ENCODE measurements at regions not wholly inside any gene's neighbourhood (a gene's known extent, or its start where the extent isn't known, plus 50 kb on each side); places are given as distances from the start of the nearest gene placed in this dataset.

DNA sequence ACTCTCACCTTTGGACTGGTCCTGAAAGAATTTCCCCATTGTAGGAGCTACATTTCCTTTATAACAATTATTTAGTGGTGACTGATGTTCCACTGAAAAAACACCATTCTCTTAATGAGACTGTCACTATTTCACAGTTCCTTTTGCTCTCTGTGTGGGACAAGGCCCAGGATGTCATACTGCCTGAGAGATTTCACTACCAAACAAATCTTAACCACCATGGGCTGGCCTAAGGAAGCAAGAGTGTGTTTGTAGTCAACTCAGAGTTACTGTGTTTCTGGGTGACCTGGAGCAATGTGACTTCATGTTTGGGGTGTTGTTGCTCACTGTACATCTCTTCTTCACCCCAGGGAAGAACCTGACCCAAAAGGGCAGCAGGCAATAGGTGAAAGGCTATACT is 50.1 kb upstream of the ZNF608 start:
- Histone ChIP-seq H3K4me1 (ENCODE audit: control insufficient read depth in 2 of 2, insufficient read depth in 2 of 2, low read length in 1 of 2) (no peaks in the 10 kb centered on the region), H3K9me3 (ENCODE audit: control insufficient read depth in 2 of 2, insufficient read depth in 1 of 2, low read depth in 1 of 2, low read length in 1 of 2) (no peaks in the 10 kb centered on the region), H3K27ac (ENCODE audit: low read depth in 2 of 2, low read length in 1 of 2) (no peak overlapping the region), H3K4me3 (ENCODE audit: low read depth in 1 of 2, low read length in 2 of 2) (no peak overlapping the region), H3K36me3 (ENCODE audit: control insufficient read depth in 2 of 2, insufficient read depth in 2 of 2, low read length in 1 of 2) (no peaks in the 10 kb centered on the region), H3K27me3 (ENCODE audit: control insufficient read depth in 1 of 2, insufficient read depth in 2 of 2, low read length in 2 of 2) (no peaks in the 10 kb centered on the region)

DNA sequence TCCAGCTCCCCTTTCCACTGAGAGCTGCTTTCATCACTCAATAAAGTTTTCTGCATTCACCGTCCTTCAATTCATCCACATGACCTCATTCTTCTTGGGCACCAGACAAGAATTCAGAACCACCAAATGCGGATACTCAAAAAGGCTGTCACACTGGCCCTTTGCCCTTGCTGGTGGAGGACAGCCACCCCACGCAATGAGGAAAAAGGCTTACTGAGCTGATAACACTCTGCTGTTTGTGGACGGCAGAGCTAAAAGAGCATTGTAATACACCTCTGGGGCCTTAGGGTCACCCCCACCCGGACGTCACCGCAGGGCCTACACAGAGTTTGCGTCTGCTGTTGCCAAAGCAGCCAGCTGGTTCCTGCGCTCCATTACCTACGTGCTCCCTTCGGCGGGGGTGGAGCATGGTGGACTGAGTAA is 51.2 kb upstream of the ZNF608 start:
- Histone ChIP-seq H3K36me3 (ENCODE audit: control insufficient read depth in 2 of 2, insufficient read depth in 2 of 2, low read length in 1 of 2) (no peaks in the 10 kb centered on the region), H3K27ac (ENCODE audit: low read depth in 2 of 2, low read length in 1 of 2) (no peak overlapping the region), H3K4me3 (ENCODE audit: low read depth in 1 of 2, low read length in 2 of 2) (no peak overlapping the region), H3K4me1 (ENCODE audit: control insufficient read depth in 2 of 2, insufficient read depth in 2 of 2, low read length in 1 of 2) (no peaks in the 10 kb centered on the region), H3K9me3 (ENCODE audit: control insufficient read depth in 2 of 2, insufficient read depth in 1 of 2, low read depth in 1 of 2, low read length in 1 of 2) (no peaks in the 10 kb centered on the region), H3K27me3 (ENCODE audit: control insufficient read depth in 1 of 2, insufficient read depth in 2 of 2, low read length in 2 of 2) (no peaks in the 10 kb centered on the region)
- 92 to 93% methylated on average over 12 of the region's 12 CpGs for WGBS, 2 donors

DNA sequence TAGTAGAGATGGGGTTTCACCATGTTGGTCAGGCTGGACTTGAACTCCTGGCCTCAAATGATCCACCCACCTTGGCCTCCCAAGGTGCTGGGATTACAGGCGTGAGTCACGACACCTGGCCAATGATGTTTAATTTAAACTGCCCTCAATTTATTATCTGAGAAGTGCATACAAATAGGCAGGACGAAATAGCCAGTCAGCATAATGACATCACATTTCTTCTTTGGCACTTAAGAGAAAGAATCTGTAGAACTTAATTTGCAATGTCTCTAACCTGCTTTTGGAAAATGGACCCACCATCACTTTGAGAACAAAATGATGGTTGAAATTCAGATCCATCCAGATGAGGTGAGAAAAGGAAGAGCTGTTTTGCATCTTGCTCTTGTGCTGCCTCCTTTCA is 52.5 kb upstream of the ZNF608 start:
- H3K9me3 ChIP-seq (ENCODE audit: control insufficient read depth in 2 of 2, insufficient read depth in 1 of 2, low read depth in 1 of 2, low read length in 1 of 2) = no peaks in the 10 kb centered on the region
- no peaks in the 10 kb centered on the region for H3K36me3 ChIP-seq (ENCODE audit: control insufficient read depth in 2 of 2, insufficient read depth in 2 of 2, low read length in 1 of 2)
- no peak overlapping the region for H3K4me3 ChIP-seq (ENCODE audit: low read depth in 1 of 2, low read length in 2 of 2)
- no peaks in the 10 kb centered on the region for H3K27me3 ChIP-seq (ENCODE audit: control insufficient read depth in 1 of 2, insufficient read depth in 2 of 2, low read length in 2 of 2)
- H3K4me1 ChIP-seq (ENCODE audit: control insufficient read depth in 2 of 2, insufficient read depth in 2 of 2, low read length in 1 of 2) = no peaks in the 10 kb centered on the region
- 91 to 95% methylated on average over 3 of the region's 3 CpGs for WGBS, 2 donors
- H3K27ac ChIP-seq (ENCODE audit: low read depth in 2 of 2, low read length in 1 of 2) = no peak overlapping the region

DNA sequence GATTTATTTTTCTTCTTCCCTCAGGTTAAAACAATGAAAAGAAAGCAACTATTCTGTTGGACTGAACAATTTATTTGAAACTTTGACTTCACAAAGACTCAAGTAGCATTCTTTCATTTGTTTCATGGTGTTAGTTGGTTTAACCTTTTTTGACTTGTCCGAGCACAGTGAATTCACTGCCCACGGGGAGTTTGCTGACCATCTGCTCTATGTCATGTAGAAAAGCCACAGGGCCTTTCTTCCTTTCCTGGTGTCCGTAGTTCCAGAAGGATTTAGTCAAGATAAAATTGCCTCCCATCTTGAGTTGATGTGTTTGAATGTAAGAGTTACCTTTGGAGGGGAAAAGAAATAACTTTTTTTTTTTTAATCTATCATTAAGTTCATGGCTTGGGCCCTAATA is 55.1 kb upstream of the ZNF608 start:
- WGBS, 2 donors = 84 to 85% methylated on average over 3 of the region's 3 CpGs

DNA sequence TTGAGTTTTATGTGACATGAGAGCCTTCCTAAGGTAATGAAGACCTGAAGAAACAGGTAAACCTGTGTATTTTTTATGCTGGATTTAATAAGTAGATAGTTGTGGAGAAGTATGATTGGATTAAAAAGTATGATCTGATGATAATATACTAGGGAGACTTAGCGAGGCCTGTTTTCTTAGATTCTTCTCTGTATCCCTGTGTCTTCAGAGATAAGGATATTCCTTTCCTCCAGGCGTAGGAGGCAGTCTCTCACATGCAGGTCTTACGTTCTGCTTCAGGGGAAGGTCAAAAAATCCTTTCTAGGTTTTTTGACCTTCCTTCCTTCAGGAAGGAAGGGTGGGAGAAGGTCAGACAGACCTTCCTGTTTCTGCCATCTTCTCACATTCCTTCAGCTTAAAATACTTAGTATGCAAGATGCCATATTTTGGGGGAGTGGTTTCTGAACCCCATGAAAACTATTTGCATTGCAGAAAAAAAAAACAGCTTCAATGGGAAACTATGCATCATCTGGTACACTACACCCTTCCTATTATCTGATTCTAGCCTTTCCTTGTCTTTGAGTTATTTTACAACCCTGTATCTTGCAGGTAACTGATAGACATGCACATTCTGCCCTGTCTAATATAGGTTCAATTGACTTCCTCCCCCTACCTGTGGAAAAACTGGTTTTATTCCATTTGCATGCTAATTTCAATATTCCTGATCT is 57.3 kb upstream of the ZNF608 start:
- Histone ChIP-seq H3K36me3 (ENCODE audit: control insufficient read depth in 2 of 2, insufficient read depth in 2 of 2, low read length in 1 of 2) (no peaks in the 10 kb centered on the region), H3K9me3 (ENCODE audit: control insufficient read depth in 2 of 2, insufficient read depth in 1 of 2, low read depth in 1 of 2, low read length in 1 of 2) (no peaks in the 10 kb centered on the region), H3K27me3 (ENCODE audit: control insufficient read depth in 1 of 2, insufficient read depth in 2 of 2, low read length in 2 of 2) (no peaks in the 10 kb centered on the region), H3K4me1 (ENCODE audit: control insufficient read depth in 2 of 2, insufficient read depth in 2 of 2, low read length in 1 of 2) (peaks cover 0 to 4% of the 10 kb centered on the region in 2 donors), H3K4me3 (ENCODE audit: low read depth in 1 of 2, low read length in 2 of 2) (no peak overlapping the region), H3K27ac (ENCODE audit: low read depth in 2 of 2, low read length in 1 of 2) (no peak overlapping the region)
- 78 to 88% methylated on average over 3 of the region's 3 CpGs for WGBS, 2 donors

More for the DNA sequence above, 55.1 kb upstream of the ZNF608 start:
- Histone ChIP-seq H3K4me1 (ENCODE audit: control insufficient read depth in 2 of 2, insufficient read depth in 2 of 2, low read length in 1 of 2) (peaks cover 0 to 3% of the 10 kb centered on the region in 2 donors), H3K27me3 (ENCODE audit: control insufficient read depth in 1 of 2, insufficient read depth in 2 of 2, low read length in 2 of 2) (no peaks in the 10 kb centered on the region), H3K9me3 (ENCODE audit: control insufficient read depth in 2 of 2, insufficient read depth in 1 of 2, low read depth in 1 of 2, low read length in 1 of 2) (no peaks in the 10 kb centered on the region), H3K36me3 (ENCODE audit: control insufficient read depth in 2 of 2, insufficient read depth in 2 of 2, low read length in 1 of 2) (no peaks in the 10 kb centered on the region), H3K27ac (ENCODE audit: low read depth in 2 of 2, low read length in 1 of 2) (no peak overlapping the region), H3K4me3 (ENCODE audit: low read depth in 1 of 2, low read length in 2 of 2) (no peak overlapping the region)

DNA sequence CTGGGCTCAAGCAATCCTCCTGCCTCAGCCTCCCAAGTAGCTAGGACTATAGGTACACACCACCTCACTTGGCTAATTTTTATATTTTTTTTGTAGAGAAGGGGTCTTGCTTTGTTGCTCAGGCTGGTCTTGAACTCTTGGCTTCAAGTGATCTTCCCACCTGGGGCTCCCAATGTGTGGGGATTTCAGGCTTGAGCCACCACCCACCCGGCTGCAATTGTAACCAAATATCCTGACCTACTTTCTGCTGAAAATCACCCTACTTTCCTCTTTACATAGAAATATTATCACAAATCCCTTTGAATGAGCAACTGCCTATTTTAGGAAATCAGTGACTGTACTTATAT is 59.6 kb upstream of the ZNF608 start:
- no peaks in the 10 kb centered on the region for H3K9me3 ChIP-seq (ENCODE audit: control insufficient read depth in 2 of 2, insufficient read depth in 1 of 2, low read depth in 1 of 2, low read length in 1 of 2)
- H3K27ac ChIP-seq (ENCODE audit: low read depth in 2 of 2, low read length in 1 of 2) = no peak overlapping the region
- no peak overlapping the region for H3K4me3 ChIP-seq (ENCODE audit: low read depth in 1 of 2, low read length in 2 of 2)
- H3K27me3 ChIP-seq (ENCODE audit: control insufficient read depth in 1 of 2, insufficient read depth in 2 of 2, low read length in 2 of 2) = no peaks in the 10 kb centered on the region
- H3K4me1 ChIP-seq (ENCODE audit: control insufficient read depth in 2 of 2, insufficient read depth in 2 of 2, low read length in 1 of 2) = peaks cover 0 to 4% of the 10 kb centered on the region in 2 donors
- 42 to 59% methylated on average over 1 of the region's 1 CpG for WGBS, 2 donors
- H3K36me3 ChIP-seq (ENCODE audit: control insufficient read depth in 2 of 2, insufficient read depth in 2 of 2, low read length in 1 of 2) = no peaks in the 10 kb centered on the region

DNA sequence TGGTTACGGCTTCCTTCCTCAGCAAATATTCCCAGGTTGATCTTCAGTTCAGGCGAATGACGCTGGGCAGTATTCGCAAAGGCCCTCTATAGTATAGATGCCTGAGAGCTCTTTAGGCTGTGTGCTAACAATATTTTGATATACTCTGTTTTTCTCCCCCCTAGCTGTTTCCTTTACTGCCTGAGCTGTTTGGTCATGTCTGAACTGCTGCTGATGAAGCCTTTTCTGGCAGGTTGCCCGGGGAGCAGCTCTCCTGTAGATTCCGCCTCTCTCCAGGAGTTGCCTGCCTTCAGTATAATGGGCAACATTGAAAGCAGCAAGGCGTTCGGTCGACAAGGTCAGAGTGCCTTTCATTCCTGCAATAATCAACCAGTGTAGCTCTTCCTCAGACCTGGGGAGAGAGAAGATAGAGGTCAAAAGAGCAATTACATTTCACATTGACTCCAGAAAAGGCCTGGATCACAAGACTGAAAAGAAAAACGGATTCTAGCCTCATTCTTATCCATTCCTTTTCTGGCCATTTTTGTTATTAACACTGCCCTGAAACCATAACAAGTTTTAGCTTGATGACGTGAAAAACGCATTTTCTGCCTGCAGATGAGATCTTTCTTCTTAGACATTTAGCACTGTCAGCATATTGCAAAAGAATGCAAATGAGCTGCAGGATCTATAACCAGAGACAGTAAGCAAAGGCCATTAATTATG is 60.1 kb upstream of the ZNF608 start:
- Histone ChIP-seq H3K27ac (ENCODE audit: low read depth in 2 of 2, low read length in 1 of 2) (peak overlapping the region in 1 of 2 donors; percentile 13), H3K36me3 (ENCODE audit: control insufficient read depth in 2 of 2, insufficient read depth in 2 of 2, low read length in 1 of 2) (no peaks in the 10 kb centered on the region), H3K27me3 (ENCODE audit: control insufficient read depth in 1 of 2, insufficient read depth in 2 of 2, low read length in 2 of 2) (no peaks in the 10 kb centered on the region), H3K4me3 (ENCODE audit: low read depth in 1 of 2, low read length in 2 of 2) (no peak overlapping the region), H3K4me1 (ENCODE audit: control insufficient read depth in 2 of 2, insufficient read depth in 2 of 2, low read length in 1 of 2) (peaks cover 0 to 4% of the 10 kb centered on the region in 2 donors), H3K9me3 (ENCODE audit: control insufficient read depth in 2 of 2, insufficient read depth in 1 of 2, low read depth in 1 of 2, low read length in 1 of 2) (no peaks in the 10 kb centered on the region)
- 30 to 36% methylated on average over 12 of the region's 12 CpGs for WGBS, 2 donors

DNA sequence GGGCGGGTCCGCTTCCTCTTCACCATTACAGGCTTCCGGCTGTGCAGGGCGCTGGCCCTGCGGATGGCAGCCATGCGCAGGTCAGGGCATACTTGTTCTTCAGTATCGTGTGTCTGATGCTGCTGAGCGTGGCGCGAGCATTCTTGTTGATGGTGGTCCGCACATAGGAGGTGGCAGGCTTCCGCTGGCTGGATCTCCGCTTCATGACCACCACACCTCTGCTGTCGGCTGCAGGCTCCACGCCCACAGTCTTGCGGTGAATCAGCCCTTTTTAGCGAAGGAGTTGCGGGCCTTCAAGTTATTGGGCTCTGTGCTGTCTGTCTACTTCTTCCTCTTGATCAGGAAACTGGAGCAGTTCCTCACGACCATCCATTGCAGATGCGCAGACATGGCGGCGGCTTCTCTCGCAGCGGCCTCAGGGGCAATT is 62.4 kb upstream of the ZNF608 start:
- no peaks in the 10 kb centered on the region for H3K36me3 ChIP-seq (ENCODE audit: control insufficient read depth in 2 of 2, insufficient read depth in 2 of 2, low read length in 1 of 2)
- no peaks in the 10 kb centered on the region for H3K9me3 ChIP-seq (ENCODE audit: control insufficient read depth in 2 of 2, insufficient read depth in 1 of 2, low read depth in 1 of 2, low read length in 1 of 2)
- peaks cover 0 to 4% of the 10 kb centered on the region in 2 donors for H3K4me1 ChIP-seq (ENCODE audit: control insufficient read depth in 2 of 2, insufficient read depth in 2 of 2, low read length in 1 of 2)
- no peak overlapping the region for H3K4me3 ChIP-seq (ENCODE audit: low read depth in 1 of 2, low read length in 2 of 2)
- WGBS, 2 donors = 97 to 98% methylated on average over 24 of the region's 24 CpGs
- no peaks in the 10 kb centered on the region for H3K27me3 ChIP-seq (ENCODE audit: control insufficient read depth in 1 of 2, insufficient read depth in 2 of 2, low read length in 2 of 2)
- no peak overlapping the region for H3K27ac ChIP-seq (ENCODE audit: low read depth in 2 of 2, low read length in 1 of 2)

DNA sequence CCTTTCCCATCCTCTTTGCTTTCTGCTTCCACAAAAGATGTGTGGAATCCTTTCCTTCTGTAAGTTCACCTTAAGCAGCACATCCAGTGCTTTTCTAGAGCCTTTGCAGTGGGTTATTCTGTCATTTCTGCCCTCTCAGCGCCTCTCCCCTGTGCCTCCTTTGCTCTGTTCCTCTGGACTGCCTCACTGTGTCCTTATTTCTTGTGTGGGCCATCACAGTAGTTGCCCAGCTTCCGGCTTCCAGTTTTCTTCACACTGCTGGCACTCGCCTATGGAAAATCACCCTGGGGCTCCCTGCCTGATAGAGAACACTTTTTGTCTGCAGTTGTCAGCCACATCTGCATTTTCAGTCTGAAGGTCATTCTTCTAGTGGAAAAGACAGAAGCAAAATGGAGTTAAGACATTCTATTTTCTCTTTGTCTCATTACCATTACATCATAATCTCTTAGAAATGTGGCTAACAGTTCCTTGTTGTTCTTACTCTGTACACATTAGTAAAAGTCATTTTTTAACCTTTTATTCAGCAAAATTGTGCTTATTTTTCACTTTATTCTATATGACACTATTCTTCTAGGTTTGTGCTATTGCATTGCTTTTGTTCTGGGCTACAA is 64.1 kb upstream of the ZNF608 start:
- Histone ChIP-seq H3K9me3 (ENCODE audit: control insufficient read depth in 2 of 2, insufficient read depth in 1 of 2, low read depth in 1 of 2, low read length in 1 of 2) (no peaks in the 10 kb centered on the region), H3K27ac (ENCODE audit: low read depth in 2 of 2, low read length in 1 of 2) (peak overlapping the region in 1 of 2 donors; percentile 1), H3K4me3 (ENCODE audit: low read depth in 1 of 2, low read length in 2 of 2) (no peak overlapping the region), H3K27me3 (ENCODE audit: control insufficient read depth in 1 of 2, insufficient read depth in 2 of 2, low read length in 2 of 2) (no peaks in the 10 kb centered on the region), H3K4me1 (ENCODE audit: control insufficient read depth in 2 of 2, insufficient read depth in 2 of 2, low read length in 1 of 2) (peaks cover 0 to 4% of the 10 kb centered on the region in 2 donors), H3K36me3 (ENCODE audit: control insufficient read depth in 2 of 2, insufficient read depth in 2 of 2, low read length in 1 of 2) (no peaks in the 10 kb centered on the region)
- WGBS, 2 donors = 74 to 79% methylated on average over 3 of the region's 3 CpGs

All from esophagus (tissue), 2 donors.